H1 (cell line): ENCODE measurements at regions not wholly inside any gene's neighbourhood (a gene's known extent, or its start where the extent isn't known, plus 50 kb on each side); places are given as distances from the start of the nearest gene placed in this dataset.

ENCODE experiments used
- CTCF ChIA-PET: fragments of 300-600 bp; sonication (Branson Sonifier 250); formaldehyde crosslinking; loops from one replicate; lab custom pipeline; 2021; ENCODE audit not compliant: partially characterized antibody; lab: Charles Lee
- POLR2A ChIA-PET: fragments of 300-600 bp; sonication (Branson Sonifier 250); formaldehyde crosslinking; loops from one replicate; lab custom pipeline; 2021; ENCODE audit warnings: inconsistent platforms; ENCODE audit not compliant: partially characterized antibody; lab: Charles Lee
- DNase-seq, 2 experiments: peaks; one replicate each; pipeline versions ENCODE4 v3.0.0 to v3.0.0-alpha.2; 2010 to 2022; ENCODE audit warnings: low spot score in 2 of 2, low read depth in 1 of 2, mixed read lengths in 1 of 2
- FAIRE-seq: peaks from 2 replicates; lab custom pipeline; 2011; peaks lifted over from hg19 to GRCh38; lab: Jason Lieb, UNC
- H2AFZ ChIP-seq: 2 replicates; pipeline ENCODE4 v1.8.1; 2012; ENCODE audit warnings: low read length, inconsistent platforms
- H2AK5ac ChIP-seq: 2 replicates; pipeline ENCODE4 v1.6.1; 2013; ENCODE audit warnings: low read depth, low read length
- H2BK120ac ChIP-seq: replicated peaks from 2 replicates; pipeline ENCODE3; 2013; ENCODE audit warnings: low read depth, low read length, inconsistent platforms
- H2BK12ac ChIP-seq: 2 replicates; pipeline ENCODE4 v1.6.1; 2013; ENCODE audit warnings: low read depth, low read length
- H2BK15ac ChIP-seq: 2 replicates; pipeline ENCODE4 v1.6.1; 2013; ENCODE audit warnings: low read length
- H2BK20ac ChIP-seq: 2 replicates; pipeline ENCODE4 v1.6.1; 2013; ENCODE audit warnings: low read length
- H2BK5ac ChIP-seq: 2 replicates; pipeline ENCODE4 v1.6.1; 2013; ENCODE audit warnings: low read depth, low read length
- H3K14ac ChIP-seq: 2 replicates; pipeline ENCODE4 v1.6.1; 2013; ENCODE audit warnings: inconsistent platforms; ENCODE audit not compliant: insufficient read length
- H3K18ac ChIP-seq: 2 replicates; pipeline ENCODE4 v1.6.1; 2013; ENCODE audit warnings: low read length; ENCODE audit errors: extremely low read depth
- H3K23ac ChIP-seq: 2 replicates; pipeline ENCODE4 v1.6.1; 2013; ENCODE audit warnings: inconsistent platforms; ENCODE audit not compliant: insufficient read length
- H3K23me2 ChIP-seq: 2 replicates; pipeline ENCODE4 v1.6.1; 2013; ENCODE audit warnings: low read depth, low read length
- H3K27ac ChIP-seq: 2 replicates; pipeline ENCODE4 v1.6.1; 2011; ENCODE audit warnings: low read depth, low read length, inconsistent platforms
- H3K27me3 ChIP-seq, 4 experiments: replicated peaks in 1 of 4; 1 replicate in 1 of 4; 2 replicates in 3 of 4; pipeline versions ENCODE4 v1.6.1 to v1.8.1; 2011 to 2013; ENCODE audit warnings: low read length in 3 of 4, mild to moderate bottlenecking in 3 of 4, inconsistent platforms in 2 of 4, mixed read lengths in 2 of 4, moderate library complexity in 1 of 4; ENCODE audit not compliant: control insufficient read depth in 3 of 4, insufficient read depth in 3 of 4; ENCODE audit errors: extremely low read depth in 1 of 4
- H3K36me3 ChIP-seq, 4 experiments: 2 replicates each; pipeline versions ENCODE4 v1.6.1 to v1.8.1; 2011 to 2013; ENCODE audit warnings: mild to moderate bottlenecking in 4 of 4, low read length in 3 of 4, moderate library complexity in 2 of 4, control low read depth in 1 of 4, inconsistent platforms in 1 of 4; ENCODE audit not compliant: insufficient read depth in 4 of 4, control insufficient read depth in 2 of 4
- H3K4ac ChIP-seq: replicated peaks from 2 replicates; pipeline ENCODE3; 2013; ENCODE audit warnings: low read length, low read depth, mixed read lengths, inconsistent platforms; ENCODE audit not compliant: insufficient read length
- H3K4me1 ChIP-seq, 4 experiments: replicated peaks in 1 of 4; 1 replicate in 1 of 4; 2 replicates in 3 of 4; pipeline versions ENCODE4 v1.6.1 to v1.8.1; 2011 to 2013; ENCODE audit warnings: low read length in 3 of 4, inconsistent platforms in 2 of 4, mixed read lengths in 1 of 4; ENCODE audit not compliant: insufficient read depth in 4 of 4, control insufficient read depth in 3 of 4
- H3K4me2 ChIP-seq, 2 experiments: 2 replicates each; pipeline versions ENCODE4 v1.6.1 to v1.8.1; 2011 to 2013; ENCODE audit warnings: low read depth in 2 of 2, low read length in 2 of 2, control low read depth in 1 of 2, inconsistent platforms in 1 of 2, mild to moderate bottlenecking in 1 of 2; ENCODE audit not compliant: insufficient read depth in 1 of 2
- H3K4me3 ChIP-seq, 4 experiments: fragments of 200-600, 300-600 bp in 1 of 4; sonication (generic), shearing (Covaris generic), sonication (Bioruptor Twin) in 1 of 4; 2 replicates each; pipeline versions ENCODE4 v1.5.1 to v1.8.1; 2011 to 2016; ENCODE audit warnings: low read length in 4 of 4, low read depth in 3 of 4, control low read depth in 2 of 4, inconsistent platforms in 2 of 4, mild to moderate bottlenecking in 2 of 4, mixed read lengths in 1 of 4, moderate library complexity in 1 of 4; ENCODE audit not compliant: insufficient read depth in 2 of 4; ENCODE audit errors: extremely low read depth in 1 of 4
- H3K56ac ChIP-seq: replicated peaks from 2 replicates; pipeline ENCODE3; 2013; ENCODE audit warnings: low read depth, mild to moderate bottlenecking, mixed read lengths, low read length, inconsistent platforms; ENCODE audit not compliant: insufficient read length
- H3K79me1 ChIP-seq: 2 replicates; pipeline ENCODE4 v1.6.1; 2013; ENCODE audit warnings: low read depth, low read length, control low read depth
- H3K79me2 ChIP-seq, 2 experiments: 2 replicates each; pipeline versions ENCODE4 v1.6.1 to v1.8.1; 2012 to 2013; ENCODE audit warnings: low read length in 2 of 2, mild to moderate bottlenecking in 2 of 2, inconsistent platforms in 1 of 2; ENCODE audit not compliant: insufficient read depth in 2 of 2, control insufficient read depth in 1 of 2
- H3K9ac ChIP-seq, 4 experiments: replicated peaks in 1 of 4; 1 replicate in 1 of 4; 2 replicates in 3 of 4; pipeline versions ENCODE4 v1.6.1 to v1.8.1; 2011 to 2013; ENCODE audit warnings: low read depth in 3 of 4, low read length in 3 of 4, control low read depth in 2 of 4, mild to moderate bottlenecking in 2 of 4, moderate library complexity in 2 of 4, inconsistent platforms in 1 of 4; ENCODE audit errors: extremely low read depth in 1 of 4
- H3K9me3 ChIP-seq, 2 experiments: 2 replicates each; pipeline versions ENCODE4 v1.6.1 to v1.8.1; 2012 to 2013; ENCODE audit warnings: mild to moderate bottlenecking in 2 of 2, moderate library complexity in 2 of 2, control low read depth in 1 of 2, inconsistent platforms in 1 of 2, low read depth in 1 of 2, low read length in 1 of 2, mixed read lengths in 1 of 2; ENCODE audit not compliant: insufficient read depth in 2 of 2
- H4K20me1 ChIP-seq, 2 experiments: replicated peaks in 1 of 2; 2 replicates each; pipeline versions ENCODE3 to v1.8.1; 2011 to 2013; ENCODE audit warnings: inconsistent platforms in 2 of 2, low read length in 2 of 2, mild to moderate bottlenecking in 1 of 2; ENCODE audit not compliant: insufficient read depth in 2 of 2, control insufficient read depth in 1 of 2
- H4K5ac ChIP-seq: 2 replicates; pipeline ENCODE4 v1.6.1; 2013; ENCODE audit warnings: low read length, low read depth, mixed read lengths, inconsistent platforms; ENCODE audit not compliant: insufficient read length
- H4K8ac ChIP-seq: 2 replicates; pipeline ENCODE4 v1.8.0; 2013; ENCODE audit warnings: mild to moderate bottlenecking, moderate library complexity, low read length, inconsistent platforms; ENCODE audit not compliant: insufficient read depth; ENCODE audit errors: extremely low read depth
- H4K91ac ChIP-seq: replicated peaks from 2 replicates; pipeline ENCODE3; 2013; ENCODE audit warnings: low read length, mixed read lengths, inconsistent platforms; ENCODE audit not compliant: insufficient read length
- GABPA ChIP-seq: IDR thresholded peaks from 2 replicates; pipeline ENCODE4 v1.6.1; 2011; ENCODE audit warnings: mild to moderate bottlenecking, low read length, moderate library complexity, borderline replicate concordance; ENCODE audit not compliant: insufficient read depth
- PHF8 ChIP-seq: fragments of 200-600 bp; sonication (generic); conservative IDR thresholded peaks from 2 replicates; pipeline ENCODE4 v1.7.1; 2012; ENCODE audit warnings: low read depth, mild to moderate bottlenecking, inconsistent platforms, low read length, moderate library complexity
- WGBS, 2 experiments: shearing (Covaris generic) in 1 of 2; methylation state at CpG; one replicate each; pipeline versions ENCODE4 v1.1.6 to v1.1.7; 2013 to 2015; ENCODE audit warnings: low lambda C conversion rate in 2 of 2, mixed read lengths in 2 of 2, inconsistent platforms in 1 of 2, low coverage in 1 of 2, missing lambda C conversion rate in 1 of 2; ENCODE audit not compliant: insufficient replicate concordance in 2 of 2, insufficient coverage in 1 of 2, insufficient read length in 1 of 2; ENCODE audit errors: extremely low coverage in 1 of 2, missing lambda C conversion rate in 1 of 2; 5-methylcytosine and 5-hydroxymethylcytosine counted together

DNA sequence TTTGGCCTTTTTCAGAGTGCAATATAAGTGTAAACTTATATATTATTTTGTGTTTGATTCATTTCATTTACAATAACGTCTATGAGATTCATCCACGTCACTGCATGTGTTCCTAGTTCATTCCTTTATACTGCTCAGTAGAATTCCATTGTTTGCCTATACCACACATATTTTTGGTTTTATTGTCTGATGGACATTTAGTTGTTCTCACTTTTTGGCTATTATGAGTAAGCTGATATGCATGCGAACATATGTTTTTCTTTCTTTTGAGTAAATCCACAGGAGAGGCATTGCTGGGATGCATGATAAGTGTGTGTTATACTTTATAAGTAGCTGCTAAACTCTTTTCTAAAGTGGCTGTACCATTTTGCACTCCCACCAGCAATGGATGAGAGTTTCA, 314.8 kb upstream of the HS6ST1 start:
- Histone ChIP-seq H4K8ac (no peak overlapping the region), H2BK12ac (no peak overlapping the region), H2BK20ac (no peak overlapping the region), H3K18ac (no peak overlapping the region), H3K36me3 (no peaks in the 10 kb centered on the region), H2BK5ac (no peak overlapping the region), H3K9ac (no peak overlapping the region), H3K79me2 (no peaks in the 10 kb centered on the region), H3K79me1 (no peaks in the 10 kb centered on the region), H3K56ac (no peak overlapping the region), H2AK5ac (no peak overlapping the region), H3K4me3 (no peak overlapping the region), H2BK120ac (no peak overlapping the region), H3K23ac (no peak overlapping the region), H3K27me3 (no peaks in the 10 kb centered on the region; a peak in 2 of 7 replicates), H4K5ac (no peak overlapping the region), H4K20me1 (no peaks in the 10 kb centered on the region), H2BK15ac (no peak overlapping the region), H3K4ac (no peak overlapping the region), H2AFZ (no peak overlapping the region), H3K23me2 (no peaks in the 10 kb centered on the region), H4K91ac (no peak overlapping the region), H3K4me1 (peaks cover 9 to 18% (median 13%) of the 10 kb centered on the region in 4 experiments), H3K9me3 (no peaks in the 10 kb centered on the region), H3K27ac (no peak overlapping the region), H3K14ac (no peak overlapping the region), H3K4me2 (no peak overlapping the region)
- FAIRE-seq (no peak), DNase-seq (no peak)
- POLR2A ChIA-PET: no interaction called here
- CTCF ChIA-PET: interaction anchor here (0.6 kb wide), 1 partner anchor 20 kb away, joined by 3 read pairs; no protein-coding TSS in a partner anchor
- 87% methylated on average over 3 of the region's 3 CpGs; no CpG with 5 or more reads in 1 of the 2 experiments for WGBS, 2 experiments
- TF ChIP-seq GABPA (no peak), PHF8 (no peak)
